ENCODE measurements at regions not wholly inside any gene's neighbourhood (a gene's known extent, or its start where the extent isn't known, plus 50 kb on each side); places are given as distances from the start of the nearest gene placed in this dataset.

DNA sequence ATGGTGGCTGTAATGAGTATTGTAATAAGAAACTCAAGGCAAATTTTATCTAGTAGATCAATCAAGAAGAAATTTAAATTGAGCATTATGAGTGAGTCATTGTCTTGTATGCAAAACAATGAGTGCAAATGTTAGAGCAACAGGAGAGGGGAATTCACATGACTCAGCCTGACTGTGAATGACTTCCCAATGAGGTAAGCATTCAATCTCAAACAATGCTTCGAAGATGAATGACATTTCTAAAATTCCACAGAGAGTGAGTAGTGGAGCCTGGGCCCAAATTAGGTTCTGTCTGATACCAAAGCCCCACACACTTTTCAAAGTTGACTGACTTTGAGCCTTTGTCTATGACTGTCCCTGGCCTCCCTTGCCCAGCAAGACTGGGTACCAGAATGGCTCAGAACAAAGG is 738.0 kb downstream of the PTPRU start:
- DNase-seq: peak; percentile 2

DNA sequence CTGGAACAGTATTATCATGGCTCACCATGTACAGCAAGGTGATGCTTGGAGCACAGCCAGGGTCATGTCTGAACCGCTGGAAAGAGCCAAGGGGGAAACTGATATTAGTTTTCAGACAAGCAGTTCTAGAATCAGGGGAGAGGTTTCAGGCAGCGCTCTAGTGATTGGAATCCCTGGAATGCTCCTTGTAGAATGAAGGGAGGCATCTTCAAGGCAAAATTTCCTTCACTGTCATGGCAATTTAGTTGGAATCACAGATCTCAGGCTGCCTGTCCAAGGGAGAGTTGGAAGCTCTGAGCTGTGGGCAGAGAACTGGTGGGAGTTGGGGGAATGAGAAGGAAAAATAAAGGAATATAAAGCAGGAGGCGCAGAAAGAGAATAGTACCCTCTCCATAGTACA is 737.1 kb downstream of the PTPRU start:
- DNase-seq: no peak

DNA sequence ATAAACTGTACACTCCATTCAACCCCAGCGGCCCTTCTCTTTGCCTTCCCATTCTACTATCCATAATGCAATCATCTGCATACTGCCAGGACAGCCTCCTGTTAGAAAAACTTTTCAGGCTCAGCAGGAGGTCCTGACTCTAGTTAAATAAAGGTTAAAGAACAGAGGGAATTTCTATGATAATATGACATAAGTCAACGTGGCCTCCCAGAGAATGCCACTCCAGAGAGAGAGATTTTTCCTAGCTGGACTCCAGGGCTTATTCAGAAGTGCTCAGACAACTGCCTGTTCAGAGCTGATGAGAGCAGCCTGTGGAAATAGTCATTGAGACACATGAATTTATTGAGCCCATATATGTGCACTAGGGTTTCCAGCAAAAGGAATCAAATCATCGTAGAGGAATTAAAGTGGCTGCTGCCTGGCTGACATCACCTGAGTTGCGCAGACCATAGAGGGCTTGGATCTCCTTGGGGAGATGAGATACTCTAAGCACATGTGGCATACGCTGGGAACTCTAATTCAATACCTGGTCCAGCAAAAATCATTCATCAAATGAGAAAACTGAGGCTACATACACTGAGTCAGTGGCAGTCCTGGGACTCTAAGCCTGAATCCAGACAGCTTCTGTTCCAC is 736.2 kb downstream of the PTPRU start:
- no peak for DNase-seq

DNA sequence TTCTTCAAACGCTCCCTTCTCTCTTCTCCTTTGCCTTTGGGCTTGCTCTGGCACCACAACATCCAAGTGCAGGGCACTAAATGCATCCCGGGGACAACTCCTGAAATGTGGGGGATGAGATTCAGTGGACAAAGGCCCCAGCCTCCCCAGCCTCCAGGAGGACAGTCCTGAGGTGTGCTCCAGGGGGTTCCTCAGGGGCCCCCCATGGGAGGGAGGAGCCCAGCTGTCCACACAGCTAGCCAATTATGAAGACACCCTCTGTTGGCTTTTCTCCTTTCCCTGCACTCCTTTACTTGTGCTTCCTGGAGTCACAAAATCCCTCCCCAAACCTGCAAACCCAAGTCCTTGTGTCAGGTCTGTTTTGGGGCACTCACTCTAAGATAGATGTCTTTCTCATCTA is 735.4 kb downstream of the PTPRU start:
- no peak for DNase-seq

DNA sequence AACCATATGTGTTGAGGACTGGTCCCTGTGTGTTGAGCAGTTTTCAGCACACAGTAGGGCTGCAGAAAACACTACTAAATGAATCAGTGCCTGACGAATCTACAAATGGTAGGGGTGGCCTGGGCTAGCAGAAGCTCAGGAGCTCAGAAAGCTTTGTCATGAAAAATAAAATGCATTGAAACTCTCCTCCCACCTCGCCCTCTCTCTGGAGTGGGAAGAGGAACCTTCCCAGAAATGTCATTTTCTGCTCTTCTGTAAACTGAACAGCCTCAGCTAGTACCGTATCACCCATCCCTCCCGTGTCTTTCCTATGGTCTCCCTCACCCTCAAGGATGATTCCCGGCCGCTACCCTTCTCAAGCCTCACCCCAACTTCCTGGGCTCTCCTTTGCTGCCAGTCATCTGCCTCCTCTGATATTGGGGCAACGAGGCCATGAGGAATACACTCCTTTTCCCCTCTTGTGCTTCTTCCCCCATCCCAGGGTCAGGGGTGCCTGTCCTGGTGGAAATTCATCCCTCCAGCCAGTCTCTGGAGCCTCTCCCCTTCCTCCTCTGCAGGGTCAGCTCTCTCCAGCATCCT is 734.5 kb downstream of the PTPRU start:
- no peak for DNase-seq

DNA sequence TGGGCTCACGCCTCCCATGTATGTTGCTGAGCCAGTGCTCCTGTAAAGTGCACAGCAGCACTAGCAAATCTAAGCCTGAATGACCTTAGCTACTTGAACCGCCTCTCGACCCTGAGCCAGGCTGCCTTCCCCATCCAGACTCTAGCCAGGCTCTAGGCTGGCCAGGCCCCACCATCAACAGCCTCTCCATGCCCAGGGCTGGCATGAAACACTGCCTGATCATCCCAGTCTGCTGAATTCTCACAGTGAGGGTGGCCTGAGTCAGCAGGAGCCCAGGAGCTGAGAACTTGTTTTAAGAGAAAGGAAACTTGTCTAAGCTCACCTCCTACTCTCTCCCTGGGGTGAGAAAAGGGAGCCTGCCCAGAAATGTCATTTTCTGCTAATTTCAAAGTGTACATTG is 733.3 kb downstream of the PTPRU start:
- no peak for DNase-seq

DNA sequence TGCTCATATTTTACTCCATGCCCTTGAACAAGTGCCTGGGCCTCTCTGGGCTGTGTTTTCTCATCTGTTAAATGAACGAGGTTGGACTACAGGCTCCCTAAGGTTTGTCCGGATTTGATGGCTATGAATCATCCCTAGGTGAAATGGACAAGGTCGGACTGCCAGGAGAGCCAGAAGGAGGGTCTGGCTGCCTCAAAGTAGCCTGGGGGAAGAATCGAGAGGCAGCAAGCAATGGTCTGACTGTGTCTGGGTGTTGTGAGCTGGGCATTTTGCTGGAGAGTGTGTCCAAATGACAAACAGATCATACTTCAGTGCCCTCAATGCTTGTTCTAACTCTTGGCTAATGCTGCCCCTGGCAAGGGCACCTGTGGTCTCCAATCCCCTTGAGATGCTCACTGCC is 730.9 kb downstream of the PTPRU start:
- DNase-seq: no peak

DNA sequence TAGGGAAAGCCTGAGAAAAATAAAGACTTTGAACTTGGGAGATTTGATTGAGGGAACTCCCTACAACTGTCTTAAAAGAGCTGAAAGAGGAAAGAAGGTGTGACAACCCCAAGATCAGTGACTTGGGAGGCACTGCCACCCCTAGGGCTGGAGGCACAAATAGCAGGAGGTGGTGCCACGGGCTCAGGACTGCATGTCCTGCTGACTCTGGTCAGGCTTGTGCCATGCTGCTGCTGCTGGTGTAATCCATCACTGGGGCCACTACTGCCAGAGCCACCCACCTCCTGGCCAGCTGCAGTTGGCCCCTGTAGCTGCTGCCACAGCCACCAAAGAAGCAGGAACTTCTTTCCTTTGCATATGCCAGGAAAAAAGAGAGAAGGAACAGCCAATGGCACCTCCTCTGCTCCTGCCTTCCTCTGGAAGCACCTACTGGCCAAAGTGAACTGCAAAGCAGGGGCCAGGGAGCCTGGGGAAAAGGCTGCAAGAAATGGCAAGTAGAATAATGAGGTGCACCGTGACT is 730.3 kb downstream of the PTPRU start:
- no peak for DNase-seq

DNA sequence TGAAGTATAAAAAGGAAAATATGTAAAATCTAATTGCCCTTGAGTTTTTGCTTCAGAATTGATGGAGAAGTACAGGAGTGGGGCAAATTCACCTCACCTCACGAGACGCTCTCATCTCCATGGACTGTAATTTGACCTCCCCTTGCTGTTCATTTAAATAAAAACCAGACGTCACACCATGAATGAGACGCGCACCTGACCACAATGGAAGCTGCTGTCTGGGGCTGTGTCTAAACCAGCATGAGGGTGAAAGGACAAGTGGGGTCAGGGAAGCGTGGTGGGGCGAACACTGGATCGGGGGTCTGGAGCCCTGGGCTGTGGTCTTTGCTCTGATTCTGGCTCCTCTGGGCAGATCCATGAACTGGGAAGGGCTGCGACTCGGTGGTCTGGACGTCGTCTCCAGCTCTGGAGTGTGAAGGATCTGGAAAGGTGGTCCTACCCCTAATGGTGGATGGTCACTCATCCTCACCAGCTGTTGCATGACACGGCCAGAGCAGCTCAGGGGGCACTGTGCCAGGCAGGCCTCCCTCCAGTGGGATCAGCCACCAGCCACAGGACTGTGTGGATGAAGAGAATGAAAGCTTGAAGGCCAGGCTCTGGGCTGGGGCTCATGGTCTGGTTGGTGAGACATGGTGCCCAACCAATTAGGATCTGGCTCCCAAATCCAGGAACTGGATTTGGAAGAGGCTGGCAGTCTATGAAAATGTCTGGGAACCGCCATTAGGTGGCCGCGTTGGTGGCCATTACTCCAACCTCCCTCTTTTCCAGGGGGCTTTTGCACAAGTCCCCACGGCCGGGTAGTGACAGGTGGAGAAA is 728.6 kb downstream of the PTPRU start:
- no peak for DNase-seq

DNA sequence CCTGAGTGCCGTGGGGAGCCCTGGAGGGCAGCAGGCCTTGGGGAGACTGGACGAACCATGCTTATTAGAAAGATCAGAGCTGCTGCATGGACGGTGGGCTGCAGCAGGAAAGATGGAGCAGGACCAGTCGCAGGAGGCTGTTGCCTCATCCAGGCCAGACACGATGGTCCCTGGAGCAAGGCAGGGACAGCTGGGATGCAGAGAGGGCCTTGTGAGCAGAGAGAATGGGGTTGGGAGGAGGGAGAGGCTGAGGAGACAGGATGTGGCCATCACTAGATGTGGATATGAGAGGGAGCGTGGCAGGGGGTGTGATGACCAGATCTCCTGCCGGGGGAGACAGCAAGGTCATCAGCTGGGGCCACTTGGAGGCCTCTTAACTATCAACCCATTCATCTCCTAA is 727.6 kb downstream of the PTPRU start:
- no peak for DNase-seq

DNA sequence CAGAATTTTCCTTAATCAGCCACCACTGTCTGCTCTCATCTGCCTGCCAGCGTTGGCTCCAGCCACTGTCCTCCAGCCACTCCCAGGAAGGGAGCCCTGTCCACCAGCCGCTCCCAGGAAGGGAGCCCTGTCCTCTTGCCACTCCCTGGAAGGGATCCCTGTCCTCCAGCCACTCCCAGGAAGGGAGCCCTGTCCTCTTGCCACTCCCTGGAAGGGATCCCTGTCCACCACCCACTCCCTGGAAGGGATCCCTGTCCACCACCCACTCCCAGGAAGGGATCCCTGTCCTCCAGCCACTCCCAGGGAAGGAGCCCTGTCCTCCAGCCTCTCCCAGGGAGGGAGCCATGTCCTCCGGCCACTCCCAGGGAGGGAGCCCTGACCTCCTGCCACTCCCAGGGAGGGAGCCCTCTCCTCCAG is 726.5 kb downstream of the PTPRU start:
- DNase-seq: no peak

DNA sequence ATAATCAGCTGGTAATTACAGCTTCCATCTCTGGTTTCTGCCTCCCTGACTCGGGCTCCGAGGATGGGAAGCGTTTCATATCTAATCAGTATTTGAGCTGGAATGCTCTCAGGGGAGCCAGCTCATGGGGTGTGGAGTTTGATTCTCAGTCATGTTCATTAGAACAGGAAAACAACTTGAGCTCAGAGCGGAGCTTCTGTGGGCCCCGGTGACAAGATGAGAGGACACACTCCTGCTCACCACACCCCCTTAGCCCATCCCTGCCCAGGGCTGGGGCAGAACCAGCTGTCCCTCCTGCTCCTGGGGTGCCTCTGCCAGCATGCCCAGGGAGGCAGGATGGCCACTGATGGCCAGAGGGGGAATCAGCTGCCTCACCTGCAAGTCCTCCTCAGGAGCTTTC is 726.0 kb downstream of the PTPRU start:
- no peak for DNase-seq

DNA sequence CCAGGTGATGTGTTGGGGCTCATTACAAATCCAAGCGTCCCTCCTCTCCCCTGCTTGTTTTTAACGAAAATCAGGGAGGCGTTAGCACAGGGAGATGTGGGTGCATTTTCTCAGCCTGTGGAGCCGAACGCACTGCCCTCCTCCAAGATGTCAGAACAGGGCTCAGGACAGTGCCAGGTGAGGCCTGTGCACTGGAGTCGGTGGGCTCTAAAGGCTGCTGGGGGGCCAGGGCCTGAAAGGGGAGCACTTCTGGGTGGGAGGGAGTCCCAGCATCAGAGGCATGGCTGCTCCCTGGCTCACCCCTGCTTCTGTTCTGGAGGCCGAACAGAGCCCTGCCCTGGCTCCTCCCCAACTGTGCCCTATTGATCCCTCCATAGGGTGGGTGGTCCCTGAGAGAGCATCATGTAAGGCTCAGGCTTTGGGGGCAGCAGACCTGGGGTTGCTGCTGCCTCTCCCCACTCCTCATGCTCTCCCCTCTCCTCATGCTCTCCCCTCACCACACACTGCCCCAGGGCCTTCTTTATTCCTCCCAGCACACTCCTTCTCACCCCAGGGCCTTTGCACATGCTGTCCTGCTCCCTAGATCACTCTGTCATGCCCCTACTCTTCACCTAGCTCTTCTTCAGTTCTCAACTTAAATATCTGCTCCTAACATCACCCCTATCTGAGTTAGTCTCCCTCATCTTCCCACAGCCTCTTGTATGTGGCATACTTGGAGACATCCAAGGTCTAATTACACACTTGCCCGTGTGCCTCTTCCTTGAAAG is 725.2 kb downstream of the PTPRU start:
- no peak for DNase-seq

DNA sequence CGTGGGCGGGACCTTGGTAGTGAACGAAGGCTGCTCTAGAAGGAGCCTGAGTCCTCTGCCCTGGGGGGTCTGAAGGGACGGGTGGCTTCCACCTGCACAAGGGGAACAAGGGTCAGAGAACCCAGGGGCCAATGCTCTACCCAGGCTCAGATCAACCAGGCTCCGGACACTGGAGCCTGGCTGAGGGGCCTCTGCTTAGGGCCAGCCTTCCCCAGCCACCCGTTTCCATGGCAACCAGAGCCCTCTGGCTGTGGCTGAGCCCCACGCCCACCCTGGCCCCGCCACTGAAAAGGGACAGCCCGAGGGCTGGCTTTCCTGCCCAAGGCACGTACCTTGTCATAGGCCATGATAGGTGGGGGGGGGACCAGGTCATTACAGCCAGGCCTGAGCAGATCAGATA is 724.6 kb downstream of the PTPRU start:
- no peak for DNase-seq

DNA sequence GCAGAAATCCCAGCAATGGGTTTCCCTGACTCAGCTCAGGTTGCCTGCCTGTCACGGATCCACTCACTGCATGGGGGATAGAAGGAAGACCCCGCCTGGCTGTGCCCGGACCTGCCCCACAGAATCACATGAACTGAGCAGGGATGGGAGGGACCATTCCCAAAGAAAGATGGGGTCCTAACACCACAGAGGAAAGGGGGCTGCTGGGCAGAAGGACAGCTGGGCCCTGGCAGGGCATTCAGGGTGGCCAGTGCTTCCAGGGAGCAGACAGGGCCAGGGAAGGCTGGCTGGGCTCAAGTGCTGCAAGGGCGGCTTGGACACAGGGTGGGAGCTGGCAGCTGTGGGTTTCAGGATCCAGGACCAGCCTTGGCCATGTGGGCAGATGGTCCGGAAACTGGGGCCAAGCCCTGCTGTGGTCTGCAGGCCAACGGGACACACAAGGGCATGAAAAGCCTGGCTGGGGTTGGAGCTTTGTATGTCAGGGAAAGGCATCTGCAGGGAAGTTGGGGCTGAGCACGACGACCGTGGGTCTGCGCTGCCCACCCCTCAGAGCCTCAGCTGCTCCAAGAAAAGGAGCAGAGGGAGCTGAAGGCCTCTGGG is 723.9 kb downstream of the PTPRU start:
- DNase-seq: no peak

DNA sequence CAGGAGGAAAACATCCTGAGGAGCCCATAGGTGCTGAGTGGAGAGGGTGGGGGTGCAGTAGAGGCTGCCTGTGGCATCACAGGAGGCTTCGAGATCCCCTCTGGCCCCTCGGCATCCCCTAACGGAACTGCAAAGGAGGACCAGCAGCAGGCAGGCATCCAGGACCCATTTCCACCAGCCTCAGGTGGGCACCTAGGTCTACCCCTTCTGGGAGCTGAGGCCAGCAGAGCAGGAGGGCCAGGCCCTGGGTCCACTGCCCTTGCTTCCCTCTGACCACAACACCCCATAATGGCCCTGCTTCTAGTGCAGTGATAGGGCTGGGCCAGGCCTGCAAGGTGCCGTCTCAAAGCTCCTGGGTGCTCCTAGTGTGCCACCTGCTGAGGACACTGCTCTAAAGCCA is 723.0 kb downstream of the PTPRU start:
- DNase-seq: no peak

DNA sequence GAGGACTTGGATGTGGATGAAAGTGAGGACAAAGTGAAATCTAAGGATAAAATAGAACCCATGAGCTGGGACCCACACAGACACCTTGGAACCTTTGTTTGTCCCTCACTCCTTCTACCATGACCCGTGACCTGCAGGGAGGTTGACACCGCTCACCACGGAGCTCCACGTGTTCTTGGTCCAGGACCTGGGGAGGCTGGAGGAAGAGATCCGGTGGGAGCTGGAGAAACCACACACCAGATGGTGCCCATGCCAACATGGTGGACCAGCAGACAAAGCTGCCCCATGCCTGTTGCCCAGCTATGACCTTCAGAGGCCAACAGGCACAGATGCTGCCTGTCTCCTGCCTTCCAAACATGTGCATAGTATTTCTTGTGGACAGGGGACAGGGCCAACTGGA is 721.9 kb downstream of the PTPRU start:
- no peak for DNase-seq

DNA sequence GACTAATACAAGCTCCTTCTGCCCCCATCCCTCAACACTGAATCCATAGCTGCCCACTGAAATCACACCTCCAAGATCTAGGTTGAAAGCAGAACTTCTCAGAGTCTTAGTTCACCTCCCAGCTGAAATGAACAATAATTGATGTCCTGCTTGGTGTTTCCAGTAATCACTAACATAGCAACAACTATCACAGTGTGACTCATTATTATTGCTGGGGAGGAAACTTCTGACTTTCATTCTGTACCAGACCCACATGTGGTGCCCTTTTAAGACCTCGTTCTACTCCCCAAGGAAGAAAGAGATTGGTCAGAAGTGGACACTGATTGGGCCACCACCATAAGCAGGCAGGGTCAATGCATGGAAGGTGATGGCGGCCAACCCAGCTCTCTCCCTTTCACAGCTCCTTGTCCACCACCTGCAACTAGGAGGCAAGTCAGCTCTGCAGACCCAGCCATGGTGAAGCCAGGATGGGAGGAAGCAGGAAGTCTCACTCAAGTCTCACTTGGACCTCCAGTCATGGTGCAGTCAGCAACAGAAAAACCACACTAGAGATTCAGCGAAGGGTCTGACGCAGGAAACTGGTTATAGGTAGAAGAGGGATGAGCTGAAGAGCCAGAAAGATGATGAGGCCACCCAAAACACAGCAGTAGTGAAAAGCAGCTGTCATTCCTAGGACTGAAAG is 720.2 kb downstream of the PTPRU start:
- DNase-seq: no peak

DNA sequence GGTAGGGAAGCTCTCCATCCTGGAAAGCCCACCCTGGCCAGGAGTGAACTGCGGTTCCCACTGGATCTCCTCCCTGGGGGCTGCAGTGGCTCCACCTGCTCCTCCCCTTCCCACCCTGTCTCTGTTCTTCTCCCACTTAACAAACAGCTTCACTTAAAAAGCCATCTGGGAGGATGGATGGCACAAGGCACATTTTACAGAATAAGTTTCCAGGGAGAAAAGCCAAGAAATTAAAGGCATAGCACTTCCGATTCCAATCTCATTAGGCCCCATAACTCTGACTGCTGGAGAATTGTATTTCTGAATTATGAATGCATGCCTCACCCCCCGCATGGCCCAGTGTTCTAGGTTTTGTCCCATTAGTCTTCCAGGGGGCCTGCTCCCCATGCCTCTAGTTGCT is 718.3 kb downstream of the PTPRU start:
- no peak for DNase-seq

DNA sequence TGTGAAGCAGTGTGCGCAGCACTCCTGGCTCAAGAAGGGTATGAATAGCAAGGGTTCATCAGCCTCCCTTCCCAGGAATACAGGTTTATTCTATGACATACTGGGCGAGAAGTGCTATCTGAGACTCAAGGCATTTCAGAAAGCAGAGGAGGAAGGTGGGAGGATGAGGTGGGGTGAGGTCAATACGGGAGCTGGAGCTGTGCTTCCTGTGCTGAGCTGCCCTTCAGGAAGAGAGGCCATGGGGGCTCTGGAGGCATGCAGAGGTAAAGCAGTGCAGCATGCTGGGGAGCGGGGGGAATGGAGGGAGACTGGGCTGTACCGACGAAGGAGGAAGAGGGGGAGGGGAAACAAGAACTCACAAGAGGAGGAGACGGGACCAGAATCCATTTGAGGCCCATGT is 717.6 kb downstream of the PTPRU start:
- DNase-seq: no peak

DNA sequence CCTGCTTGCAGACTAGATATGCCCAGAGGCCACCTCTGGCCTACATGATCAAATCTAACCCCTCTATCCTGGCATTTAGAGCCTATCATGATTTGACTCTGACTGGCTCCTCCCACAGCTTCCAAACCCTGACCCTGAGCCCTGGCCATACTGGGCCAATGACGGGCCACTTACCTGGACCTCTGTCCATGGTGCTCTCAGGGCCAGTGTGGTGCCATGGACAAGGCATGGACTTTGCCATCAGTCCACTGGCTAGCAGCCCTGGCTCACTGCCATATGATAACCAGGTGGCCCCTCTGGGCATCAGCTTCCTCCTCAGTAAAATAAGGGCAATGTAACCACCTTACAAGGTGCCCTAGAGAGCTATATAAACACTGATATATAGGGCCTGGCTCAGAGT is 713.4 kb downstream of the PTPRU start:
- DNase-seq: no peak

DNA sequence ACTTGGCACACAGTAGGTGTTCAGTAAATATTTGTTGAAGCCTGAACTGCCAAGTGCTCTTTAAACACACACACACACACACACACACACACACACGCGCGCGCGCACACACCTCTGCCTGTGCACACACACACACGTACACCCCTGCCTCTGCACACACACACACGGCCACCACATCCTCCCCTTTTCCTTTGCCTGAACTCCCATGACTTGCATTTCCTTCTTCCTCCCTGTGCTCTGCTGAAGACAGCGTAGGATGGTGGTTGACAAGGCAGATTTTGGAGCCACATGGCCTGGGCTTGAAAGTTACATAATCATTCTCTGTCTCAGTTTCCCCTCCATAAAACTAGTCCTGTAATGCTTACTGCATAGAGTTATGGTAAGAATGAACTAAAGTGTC is 712.3 kb downstream of the PTPRU start:
- DNase-seq: no peak
